ENCODE measurements at regions not wholly inside any gene's neighbourhood (a gene's known extent, or its start where the extent isn't known, plus 50 kb on each side); places are given as distances from the start of the nearest gene placed in this dataset.

DNA sequence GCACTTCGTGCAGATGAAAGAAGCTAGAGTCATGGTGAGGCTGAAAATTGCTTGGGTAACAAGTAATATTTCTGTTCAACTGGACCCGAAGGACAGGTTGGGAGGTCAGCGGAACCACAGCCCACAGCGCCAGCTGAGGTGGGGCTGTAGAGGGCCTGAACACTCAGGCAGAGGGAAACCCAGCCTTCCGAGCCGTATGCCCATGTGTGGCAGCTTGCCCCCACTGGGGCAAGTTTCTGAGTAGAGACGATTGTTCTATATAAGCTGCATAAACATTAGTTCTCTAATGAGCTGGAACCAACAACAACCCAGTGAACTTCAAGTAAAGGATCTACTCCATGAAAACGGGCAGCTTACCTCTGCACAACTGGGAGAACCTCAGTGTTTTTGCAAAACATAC, 58.4 kb upstream of the TNS3 start:
- TF ChIP-seq, protein P1, sequence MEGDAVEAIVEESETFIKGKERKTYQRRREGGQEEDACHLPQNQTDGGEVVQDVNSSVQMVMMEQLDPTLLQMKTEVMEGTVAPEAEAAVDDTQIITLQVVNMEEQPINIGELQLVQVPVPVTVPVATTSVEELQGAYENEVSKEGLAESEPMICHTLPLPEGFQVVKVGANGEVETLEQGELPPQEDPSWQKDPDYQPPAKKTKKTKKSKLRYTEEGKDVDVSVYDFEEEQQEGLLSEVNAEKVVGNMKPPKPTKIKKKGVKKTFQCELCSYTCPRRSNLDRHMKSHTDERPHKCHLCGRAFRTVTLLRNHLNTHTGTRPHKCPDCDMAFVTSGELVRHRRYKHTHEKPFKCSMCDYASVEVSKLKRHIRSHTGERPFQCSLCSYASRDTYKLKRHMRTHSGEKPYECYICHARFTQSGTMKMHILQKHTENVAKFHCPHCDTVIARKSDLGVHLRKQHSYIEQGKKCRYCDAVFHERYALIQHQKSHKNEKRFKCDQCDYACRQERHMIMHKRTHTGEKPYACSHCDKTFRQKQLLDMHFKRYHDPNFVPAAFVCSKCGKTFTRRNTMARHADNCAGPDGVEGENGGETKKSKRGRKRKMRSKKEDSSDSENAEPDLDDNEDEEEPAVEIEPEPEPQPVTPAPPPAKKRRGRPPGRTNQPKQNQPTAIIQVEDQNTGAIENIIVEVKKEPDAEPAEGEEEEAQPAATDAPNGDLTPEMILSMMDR (IDR thresholded peaks at IDR 0.05; ENCODE audit: insufficient read depth, low read length, poor library complexity, severe bottlenecking) = no peak
- no peak for TF ChIP-seq EZH2phosphoT487 (conservative IDR thresholded peaks at IDR 0.05; ENCODE audit: low read length)

All from SU-DHL-6 (cell line).